Neural crest cell (in vitro differentiated cells): ENCODE measurements at regions not wholly inside any gene's neighbourhood (a gene's known extent, or its start where the extent isn't known, plus 50 kb on each side); places are given as distances from the start of the nearest gene placed in this dataset.

Experiments
- DNase-seq: peaks from one replicate; pipeline ENCODE4 v3.0.0; 2021; ENCODE audit warnings: low read depth, mixed read lengths, low spot score
- H3K27ac Mint-ChIP-seq: one replicate; pipeline ENCODE4 v1.8.0; 2021; ENCODE audit warnings: mild to moderate bottlenecking, mixed read lengths; ENCODE audit not compliant: unreplicated experiment
- H3K27me3 Mint-ChIP-seq: 2 replicates; pipeline ENCODE4 v1.8.0; 2021; ENCODE audit warnings: low read depth, mild to moderate bottlenecking, mixed read lengths
- H3K36me3 Mint-ChIP-seq: 2 replicates; pipeline ENCODE4 v1.8.0; 2021; ENCODE audit warnings: low read depth, mild to moderate bottlenecking, mixed read lengths
- H3K4me1 Mint-ChIP-seq: 2 replicates; pipeline ENCODE4 v1.8.0; 2021; ENCODE audit warnings: mixed read lengths
- H3K4me3 Mint-ChIP-seq: one replicate; pipeline ENCODE4 v1.8.0; 2021; ENCODE audit warnings: mild to moderate bottlenecking, mixed read lengths
- H3K9me3 Mint-ChIP-seq: 2 replicates; pipeline ENCODE4 v1.8.0; 2021; ENCODE audit warnings: mixed read lengths
- TF ChIP-seq, protein P1 (sequence below): fragments of 200-600 bp; sonication (generic); conservative IDR thresholded peaks from 2 replicates; pipeline ENCODE4 v1.5.0; 2021; ENCODE audit warnings: antibody characterized with exemption, mild to moderate bottlenecking

DNA sequence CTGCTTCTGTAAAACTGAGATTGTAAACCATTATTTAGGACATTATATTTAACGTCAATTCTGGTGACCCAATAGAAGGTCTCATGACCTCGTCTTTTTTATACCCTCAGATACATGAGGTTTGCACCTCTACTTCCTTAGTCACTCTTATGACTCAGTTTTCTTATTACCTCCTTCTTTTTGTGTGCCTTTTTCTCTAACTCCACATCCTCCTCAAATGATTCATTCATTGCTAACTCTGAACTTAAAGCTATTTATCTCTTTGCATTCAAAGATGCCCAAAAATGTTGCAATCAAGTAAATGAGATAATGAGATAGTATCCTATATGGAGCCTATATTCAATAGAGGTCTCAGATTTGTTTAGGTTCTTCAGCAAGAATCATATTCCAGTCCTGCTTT is 121.0 kb upstream of the KYNU start:
- Mint-ChIP-seq H3K4me3 (no peak overlapping the region), H3K36me3 (no peaks in the 10 kb centered on the region), H3K9me3 (no peaks in the 10 kb centered on the region), H3K4me1 (no peaks in the 10 kb centered on the region), H3K27me3 (no peaks in the 10 kb centered on the region), H3K27ac (no peak overlapping the region)
- DNase-seq: no peak
- TF ChIP-seq, protein P1, sequence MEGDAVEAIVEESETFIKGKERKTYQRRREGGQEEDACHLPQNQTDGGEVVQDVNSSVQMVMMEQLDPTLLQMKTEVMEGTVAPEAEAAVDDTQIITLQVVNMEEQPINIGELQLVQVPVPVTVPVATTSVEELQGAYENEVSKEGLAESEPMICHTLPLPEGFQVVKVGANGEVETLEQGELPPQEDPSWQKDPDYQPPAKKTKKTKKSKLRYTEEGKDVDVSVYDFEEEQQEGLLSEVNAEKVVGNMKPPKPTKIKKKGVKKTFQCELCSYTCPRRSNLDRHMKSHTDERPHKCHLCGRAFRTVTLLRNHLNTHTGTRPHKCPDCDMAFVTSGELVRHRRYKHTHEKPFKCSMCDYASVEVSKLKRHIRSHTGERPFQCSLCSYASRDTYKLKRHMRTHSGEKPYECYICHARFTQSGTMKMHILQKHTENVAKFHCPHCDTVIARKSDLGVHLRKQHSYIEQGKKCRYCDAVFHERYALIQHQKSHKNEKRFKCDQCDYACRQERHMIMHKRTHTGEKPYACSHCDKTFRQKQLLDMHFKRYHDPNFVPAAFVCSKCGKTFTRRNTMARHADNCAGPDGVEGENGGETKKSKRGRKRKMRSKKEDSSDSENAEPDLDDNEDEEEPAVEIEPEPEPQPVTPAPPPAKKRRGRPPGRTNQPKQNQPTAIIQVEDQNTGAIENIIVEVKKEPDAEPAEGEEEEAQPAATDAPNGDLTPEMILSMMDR: no peak

DNA sequence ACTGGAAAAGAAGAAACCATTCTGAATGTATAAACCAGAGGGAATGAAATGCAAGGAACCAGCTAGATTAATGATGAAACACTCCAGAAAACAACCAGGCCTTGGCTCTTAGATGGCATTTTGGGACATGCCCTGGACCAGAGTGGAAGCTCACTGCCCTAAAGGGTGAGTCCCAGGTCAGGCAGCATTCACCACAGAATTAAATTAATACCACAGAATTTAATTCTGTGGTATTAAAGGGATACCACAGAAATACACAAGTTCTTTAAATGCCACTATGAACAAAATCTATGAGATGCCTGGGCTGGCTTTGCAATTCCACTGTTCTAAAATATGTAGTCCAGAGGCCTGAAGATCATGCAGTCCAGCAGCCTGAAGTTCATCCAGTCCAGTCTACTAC is 122.3 kb upstream of the KYNU start:
- H3K36me3 Mint-ChIP-seq: no peaks in the 10 kb centered on the region
- H3K4me3 Mint-ChIP-seq: no peak overlapping the region
- H3K27me3 Mint-ChIP-seq: no peaks in the 10 kb centered on the region
- no peak overlapping the region for H3K27ac Mint-ChIP-seq
- H3K4me1 Mint-ChIP-seq: no peaks in the 10 kb centered on the region
- H3K9me3 Mint-ChIP-seq: no peaks in the 10 kb centered on the region
- no peak for DNase-seq
- TF ChIP-seq, protein P1: no peak

DNA sequence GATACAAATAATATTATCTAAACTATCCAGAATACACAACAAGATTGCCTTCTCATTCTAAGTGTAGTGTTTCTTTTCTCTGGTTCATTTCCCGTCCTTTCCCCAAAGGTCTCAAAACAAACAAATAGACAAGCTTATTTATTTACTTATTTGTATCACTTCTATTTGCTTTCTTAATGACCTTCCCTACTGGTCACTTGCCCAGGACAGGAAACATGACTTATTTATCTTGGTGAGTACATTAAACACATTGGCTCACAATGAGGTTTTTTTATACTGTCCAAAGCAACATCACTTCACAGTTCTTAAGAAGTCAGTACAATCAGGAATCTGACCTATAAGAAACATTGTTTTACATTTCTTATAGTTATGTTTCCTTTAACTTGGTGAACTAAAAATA is 123.3 kb upstream of the KYNU start:
- no peak overlapping the region for H3K4me3 Mint-ChIP-seq
- H3K9me3 Mint-ChIP-seq: no peaks in the 10 kb centered on the region
- TF ChIP-seq, protein P1: no peak
- no peak overlapping the region for H3K27ac Mint-ChIP-seq
- H3K4me1 Mint-ChIP-seq: no peaks in the 10 kb centered on the region
- DNase-seq: no peak
- H3K27me3 Mint-ChIP-seq: no peaks in the 10 kb centered on the region
- no peaks in the 10 kb centered on the region for H3K36me3 Mint-ChIP-seq

GRCh38 chr2:142750858-142751257 is 126.6 kb upstream of the KYNU start:
- TF ChIP-seq, protein P1: no peak
- H3K9me3 Mint-ChIP-seq: no peaks in the 10 kb centered on the region
- no peak overlapping the region for H3K4me3 Mint-ChIP-seq
- no peaks in the 10 kb centered on the region for H3K27me3 Mint-ChIP-seq
- no peak overlapping the region for H3K27ac Mint-ChIP-seq
- H3K4me1 Mint-ChIP-seq: no peaks in the 10 kb centered on the region
- no peaks in the 10 kb centered on the region for H3K36me3 Mint-ChIP-seq
- no peak for DNase-seq

GRCh38 chr2:142748559-142749099 is 128.8 kb upstream of the KYNU start:
- Mint-ChIP-seq H3K36me3 (peaks cover 3% of the 10 kb centered on the region), H3K4me3 (no peak overlapping the region), H3K27me3 (no peaks in the 10 kb centered on the region), H3K4me1 (no peaks in the 10 kb centered on the region), H3K27ac (no peak overlapping the region), H3K9me3 (peaks cover 4% of the 10 kb centered on the region)
- TF ChIP-seq, protein P1: no peak
- DNase-seq: no peak

- Mint-ChIP-seq H3K4me3 (no peak overlapping the region), H3K9me3 (peaks cover 10% of the 10 kb centered on the region), H3K4me1 (no peaks in the 10 kb centered on the region), H3K36me3 (peaks cover 3% of the 10 kb centered on the region), H3K27ac (no peak overlapping the region), H3K27me3 (no peaks in the 10 kb centered on the region)
- TF ChIP-seq, protein P1: no peak
- DNase-seq: no peak
Observed at GRCh38 chr2:142745691-142746090, 131.8 kb upstream of the KYNU start.
